ENCODE measurements at regions not wholly inside any gene's neighbourhood (a gene's known extent, or its start where the extent isn't known, plus 50 kb on each side); places are given as distances from the start of the nearest gene placed in this dataset.

DNA sequence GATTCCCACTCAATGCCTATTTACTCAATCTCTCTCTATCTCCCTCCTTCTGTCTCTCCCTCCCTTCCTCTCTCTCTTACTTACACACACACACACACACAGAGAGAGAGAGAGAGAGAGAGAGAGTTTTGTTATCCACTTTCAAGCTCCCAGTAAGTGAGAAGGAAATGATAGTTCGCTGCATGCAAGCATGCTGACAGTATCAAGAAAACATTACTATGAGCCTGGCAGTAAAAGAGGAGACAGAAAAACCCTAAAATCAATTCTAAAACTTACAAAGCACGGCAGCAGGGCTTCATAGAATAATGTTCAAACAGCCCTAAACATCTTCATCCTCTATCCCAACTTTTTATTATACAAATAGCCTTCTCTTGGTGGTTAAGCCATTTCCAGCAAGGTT is 171.9 kb downstream of the FOXO1 start (continued):
- TF ChIP-seq KAT7 (CRISPR knock-in tag; IDR thresholded peaks at IDR 0.05; ENCODE audit: borderline replicate concordance) (no peak), PRRX2 (CRISPR knock-in tag; IDR thresholded peaks at IDR 0.05) (no peak), NR2C2 (CRISPR knock-in tag; IDR thresholded peaks at IDR 0.05) (no peak), ZNF416 (CRISPR knock-in tag; IDR thresholded peaks at IDR 0.05) (no peak)
- TF ChIP-seq, protein P1, sequence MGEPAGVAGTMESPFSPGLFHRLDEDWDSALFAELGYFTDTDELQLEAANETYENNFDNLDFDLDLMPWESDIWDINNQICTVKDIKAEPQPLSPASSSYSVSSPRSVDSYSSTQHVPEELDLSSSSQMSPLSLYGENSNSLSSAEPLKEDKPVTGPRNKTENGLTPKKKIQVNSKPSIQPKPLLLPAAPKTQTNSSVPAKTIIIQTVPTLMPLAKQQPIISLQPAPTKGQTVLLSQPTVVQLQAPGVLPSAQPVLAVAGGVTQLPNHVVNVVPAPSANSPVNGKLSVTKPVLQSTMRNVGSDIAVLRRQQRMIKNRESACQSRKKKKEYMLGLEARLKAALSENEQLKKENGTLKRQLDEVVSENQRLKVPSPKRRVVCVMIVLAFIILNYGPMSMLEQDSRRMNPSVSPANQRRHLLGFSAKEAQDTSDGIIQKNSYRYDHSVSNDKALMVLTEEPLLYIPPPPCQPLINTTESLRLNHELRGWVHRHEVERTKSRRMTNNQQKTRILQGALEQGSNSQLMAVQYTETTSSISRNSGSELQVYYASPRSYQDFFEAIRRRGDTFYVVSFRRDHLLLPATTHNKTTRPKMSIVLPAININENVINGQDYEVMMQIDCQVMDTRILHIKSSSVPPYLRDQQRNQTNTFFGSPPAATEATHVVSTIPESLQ (CRISPR knock-in tag; IDR thresholded peaks at IDR 0.05), result no peak

DNA sequence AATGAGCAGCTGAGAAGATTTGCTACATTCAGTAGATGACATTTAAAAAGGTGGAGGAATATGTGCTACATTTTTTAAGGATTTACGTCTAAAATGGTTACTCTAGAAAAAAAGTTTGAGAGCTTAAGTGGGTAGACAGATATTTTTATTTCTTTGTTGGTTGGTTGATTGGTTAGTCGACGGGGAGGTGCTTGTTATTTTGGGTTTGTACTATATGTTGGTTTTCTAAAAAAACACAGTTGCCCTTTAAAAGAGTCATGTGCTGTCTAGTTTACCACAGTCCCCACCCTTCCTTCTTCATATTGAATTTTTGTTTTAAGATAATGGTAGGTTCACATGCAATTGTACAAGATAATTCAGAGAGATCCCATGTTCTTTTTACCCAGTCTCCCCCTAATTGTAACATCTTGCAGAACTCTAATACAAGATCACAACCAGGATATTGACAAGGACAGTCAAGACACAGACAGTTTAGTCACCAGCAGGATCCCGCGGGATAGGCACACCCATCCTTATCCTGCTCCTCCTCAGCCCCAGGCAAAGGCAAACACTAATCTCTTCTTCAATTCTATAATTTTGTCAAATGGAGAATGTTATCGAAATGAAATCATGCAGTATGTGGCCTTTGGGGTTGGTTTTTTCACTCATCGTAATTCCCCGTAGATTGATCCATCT is 171.4 kb downstream of the FOXO1 start:
- Mint-ChIP-seq H3K36me3 (no peaks in the 10 kb centered on the region), H3K27me3 (ENCODE audit: low read depth) (no peaks in the 10 kb centered on the region), H3K9me3 (no peaks in the 10 kb centered on the region), H3K4me3 (no peak overlapping the region), H3K4me1 (peaks cover 50% of the 10 kb centered on the region), H3K27ac (no peak overlapping the region)
- ChIA-PET CTCF (no interaction called here), POLR2A (no interaction called here)
- no peak for ATAC-seq
- TF ChIP-seq MYBL2 (CRISPR knock-in tag; IDR thresholded peaks at IDR 0.05) (no peak), JAZF1 (CRISPR knock-in tag; IDR thresholded peaks at IDR 0.05) (no peak), SOX15 (CRISPR knock-in tag; IDR thresholded peaks at IDR 0.05) (no peak), SMAD3 (CRISPR knock-in tag; IDR thresholded peaks at IDR 0.05; ENCODE audit: borderline replicate concordance) (no peak), SMAD4 (CRISPR knock-in tag; IDR thresholded peaks at IDR 0.05) (no peak)
- TF ChIP-seq, protein P2, sequence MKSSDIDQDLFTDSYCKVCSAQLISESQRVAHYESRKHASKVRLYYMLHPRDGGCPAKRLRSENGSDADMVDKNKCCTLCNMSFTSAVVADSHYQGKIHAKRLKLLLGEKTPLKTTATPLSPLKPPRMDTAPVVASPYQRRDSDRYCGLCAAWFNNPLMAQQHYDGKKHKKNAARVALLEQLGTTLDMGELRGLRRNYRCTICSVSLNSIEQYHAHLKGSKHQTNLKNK (CRISPR knock-in tag; IDR thresholded peaks at IDR 0.05), result no peak
- TF ChIP-seq, protein P3, sequence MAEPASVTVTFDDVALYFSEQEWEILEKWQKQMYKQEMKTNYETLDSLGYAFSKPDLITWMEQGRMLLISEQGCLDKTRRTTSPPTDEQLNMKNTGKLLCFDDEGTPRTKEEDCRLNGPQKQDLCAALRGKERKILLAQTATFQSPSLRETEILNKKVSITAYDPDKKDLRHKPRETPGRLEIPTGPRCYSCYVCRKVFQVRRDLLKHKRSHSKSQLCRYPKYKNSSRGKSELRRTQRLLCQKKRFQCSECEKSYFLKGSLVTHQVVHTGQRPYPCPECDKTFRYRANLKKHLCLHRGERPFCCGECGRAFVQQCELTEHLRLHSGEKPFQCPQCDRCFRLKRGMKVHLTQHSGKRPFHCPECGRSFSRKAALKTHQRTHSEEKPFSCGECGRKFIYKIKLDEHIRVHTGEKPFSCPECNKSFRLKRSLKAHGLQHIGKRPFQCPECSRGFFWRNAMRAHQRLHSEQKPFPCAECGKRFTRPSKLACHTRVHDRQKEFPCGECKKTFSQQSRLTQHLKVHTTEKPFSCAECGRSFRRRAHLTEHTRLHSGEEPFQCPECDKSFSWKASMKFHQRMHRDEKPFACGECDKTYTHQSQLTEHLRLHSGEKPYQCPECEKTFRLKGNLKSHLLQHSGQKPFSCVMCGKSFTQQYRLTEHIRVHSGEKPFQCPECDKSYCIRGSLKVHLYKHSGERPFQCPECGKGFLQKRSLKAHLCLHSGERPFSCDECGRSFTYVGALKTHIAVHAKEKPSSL (CRISPR knock-in tag; conservative IDR thresholded peaks at IDR 0.05), result no peak
- TF ChIP-seq, protein P4, sequence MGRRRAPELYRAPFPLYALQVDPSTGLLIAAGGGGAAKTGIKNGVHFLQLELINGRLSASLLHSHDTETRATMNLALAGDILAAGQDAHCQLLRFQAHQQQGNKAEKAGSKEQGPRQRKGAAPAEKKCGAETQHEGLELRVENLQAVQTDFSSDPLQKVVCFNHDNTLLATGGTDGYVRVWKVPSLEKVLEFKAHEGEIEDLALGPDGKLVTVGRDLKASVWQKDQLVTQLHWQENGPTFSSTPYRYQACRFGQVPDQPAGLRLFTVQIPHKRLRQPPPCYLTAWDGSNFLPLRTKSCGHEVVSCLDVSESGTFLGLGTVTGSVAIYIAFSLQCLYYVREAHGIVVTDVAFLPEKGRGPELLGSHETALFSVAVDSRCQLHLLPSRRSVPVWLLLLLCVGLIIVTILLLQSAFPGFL (CRISPR knock-in tag; IDR thresholded peaks at IDR 0.05; ENCODE audit: borderline replicate concordance), result no peak
- no peak for DNase-seq (ENCODE audit: low spot score)

DNA sequence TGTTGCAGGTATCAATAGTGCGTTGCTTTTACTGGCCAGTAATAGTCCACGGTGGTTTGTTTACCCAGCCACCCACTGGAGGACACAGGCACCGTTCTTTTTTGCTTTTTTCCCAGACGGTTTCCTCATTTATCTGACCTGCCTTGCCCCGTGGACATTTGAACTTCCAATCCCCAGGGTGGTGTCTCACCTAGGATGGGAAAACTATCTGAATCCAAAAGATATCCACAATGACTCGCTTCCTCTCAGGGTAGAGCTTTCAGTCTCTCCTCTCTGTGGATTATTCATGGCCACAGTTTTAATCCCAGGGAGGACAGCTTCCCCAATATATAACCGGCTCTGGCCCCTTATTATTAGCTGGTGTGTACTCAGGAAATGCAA is 170.8 kb downstream of the FOXO1 start:
- peaks cover 48% of the 10 kb centered on the region for H3K4me1 Mint-ChIP-seq
- H3K27me3 Mint-ChIP-seq (ENCODE audit: low read depth), result no peaks in the 10 kb centered on the region
- H3K27ac Mint-ChIP-seq, result no peak overlapping the region
- no peak overlapping the region for H3K4me3 Mint-ChIP-seq
- POLR2A ChIA-PET, result no interaction called here
- ATAC-seq (no peak), DNase-seq (ENCODE audit: low spot score) (no peak)
- TF ChIP-seq, protein P3 (CRISPR knock-in tag; conservative IDR thresholded peaks at IDR 0.05), result no peak
- TF ChIP-seq TP53 (CRISPR knock-in tag; IDR thresholded peaks at IDR 0.05) (no peak), JAZF1 (CRISPR knock-in tag; IDR thresholded peaks at IDR 0.05) (no peak), JUN (CRISPR knock-in tag; IDR thresholded peaks at IDR 0.05) (no peak)
- TF ChIP-seq, protein P5, sequence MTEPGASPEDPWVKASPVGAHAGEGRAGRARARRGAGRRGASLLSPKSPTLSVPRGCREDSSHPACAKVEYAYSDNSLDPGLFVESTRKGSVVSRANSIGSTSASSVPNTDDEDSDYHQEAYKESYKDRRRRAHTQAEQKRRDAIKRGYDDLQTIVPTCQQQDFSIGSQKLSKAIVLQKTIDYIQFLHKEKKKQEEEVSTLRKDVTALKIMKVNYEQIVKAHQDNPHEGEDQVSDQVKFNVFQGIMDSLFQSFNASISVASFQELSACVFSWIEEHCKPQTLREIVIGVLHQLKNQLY (CRISPR knock-in tag; IDR thresholded peaks at IDR 0.05), result no peak
- TF ChIP-seq, protein P6, sequence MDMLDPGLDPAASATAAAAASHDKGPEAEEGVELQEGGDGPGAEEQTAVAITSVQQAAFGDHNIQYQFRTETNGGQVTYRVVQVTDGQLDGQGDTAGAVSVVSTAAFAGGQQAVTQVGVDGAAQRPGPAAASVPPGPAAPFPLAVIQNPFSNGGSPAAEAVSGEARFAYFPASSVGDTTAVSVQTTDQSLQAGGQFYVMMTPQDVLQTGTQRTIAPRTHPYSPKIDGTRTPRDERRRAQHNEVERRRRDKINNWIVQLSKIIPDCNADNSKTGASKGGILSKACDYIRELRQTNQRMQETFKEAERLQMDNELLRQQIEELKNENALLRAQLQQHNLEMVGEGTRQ (CRISPR knock-in tag; IDR thresholded peaks at IDR 0.05), result no peak
- TF ChIP-seq, protein P7, sequence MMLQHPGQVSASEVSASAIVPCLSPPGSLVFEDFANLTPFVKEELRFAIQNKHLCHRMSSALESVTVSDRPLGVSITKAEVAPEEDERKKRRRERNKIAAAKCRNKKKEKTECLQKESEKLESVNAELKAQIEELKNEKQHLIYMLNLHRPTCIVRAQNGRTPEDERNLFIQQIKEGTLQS (CRISPR knock-in tag; conservative IDR thresholded peaks at IDR 0.05), result no peak
- CTCF ChIA-PET, result no interaction called here
- H3K36me3 Mint-ChIP-seq, result no peaks in the 10 kb centered on the region
- no peaks in the 10 kb centered on the region for H3K9me3 Mint-ChIP-seq
